ENCODE measurements at regions not wholly inside any gene's neighbourhood (a gene's known extent, or its start where the extent isn't known, plus 50 kb on each side); places are given as distances from the start of the nearest gene placed in this dataset.
"Not testable (repeated sequence)": the region's sequence is repeated elsewhere in the genome, so short reads cannot be mapped to it uniquely, and the experiment has no call there.

DNA sequence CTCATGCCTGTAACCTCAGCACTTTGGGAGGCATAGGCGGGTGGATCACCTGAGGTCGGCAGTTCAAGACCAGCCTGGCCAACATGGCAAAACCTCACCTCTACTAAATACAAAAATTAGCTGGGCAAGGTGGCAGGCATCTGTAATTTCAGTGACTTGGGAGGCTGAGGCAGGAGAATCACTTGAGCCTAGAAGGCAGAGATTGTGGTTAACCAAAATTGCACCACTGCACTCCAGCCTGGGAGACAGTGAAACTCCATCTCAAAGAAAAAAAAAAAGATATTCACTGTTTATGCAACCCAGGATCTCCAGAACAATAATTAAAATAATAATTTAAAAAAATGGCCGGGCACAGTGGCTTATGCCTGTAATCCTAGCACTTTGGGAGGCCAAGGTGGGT is 247.5 kb downstream of the LIPI start:
- H3K36me3 ChIP-seq; H3K27ac ChIP-seq; DNase-seq (ENCODE audit: low spot score); H3K4me3 ChIP-seq; H3K4me1 ChIP-seq (replicated peaks); H3K9me3 ChIP-seq; intact Hi-C loops (cut with DNase I); H3K27me3 ChIP-seq (replicated peaks; ENCODE audit: insufficient read depth): not testable (repeated sequence)
- WGBS, result 71% methylated on average over 3 of the region's 3 CpGs

DNA sequence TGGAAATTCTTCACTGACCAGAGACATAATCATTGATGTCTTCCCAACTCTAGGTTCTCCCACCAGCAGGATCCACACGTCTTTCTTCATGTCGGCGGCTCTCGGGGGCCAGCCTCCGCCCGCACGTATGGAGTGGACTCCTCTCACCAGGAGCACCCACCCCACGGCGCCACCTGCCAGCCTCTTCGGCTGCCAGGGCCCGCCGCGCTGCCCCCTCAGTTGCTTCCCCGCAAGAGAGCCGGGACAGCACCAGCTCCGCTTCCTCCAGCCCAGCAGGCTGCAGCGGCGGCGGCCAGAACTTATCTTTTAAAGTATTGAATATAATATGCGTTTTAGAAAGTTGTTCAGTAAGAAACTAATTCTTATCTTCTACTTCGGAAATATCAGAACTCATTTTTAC is 273.5 kb downstream of the LIPI start:
- H3K36me3 ChIP-seq, result no peaks in the 10 kb centered on the region
- H3K9me3 ChIP-seq, result no peaks in the 10 kb centered on the region
- intact Hi-C loops (cut with DNase I), result no loop called here
- no peaks in the 10 kb centered on the region for H3K27me3 ChIP-seq (replicated peaks; ENCODE audit: insufficient read depth)
- no peak overlapping the region for H3K27ac ChIP-seq
- TF ChIP-seq POLR2A (IDR thresholded peaks at IDR 0.05) (no peak), POLR2AphosphoS5 (IDR thresholded peaks at IDR 0.05) (no peak)
- TF ChIP-seq, protein P1, sequence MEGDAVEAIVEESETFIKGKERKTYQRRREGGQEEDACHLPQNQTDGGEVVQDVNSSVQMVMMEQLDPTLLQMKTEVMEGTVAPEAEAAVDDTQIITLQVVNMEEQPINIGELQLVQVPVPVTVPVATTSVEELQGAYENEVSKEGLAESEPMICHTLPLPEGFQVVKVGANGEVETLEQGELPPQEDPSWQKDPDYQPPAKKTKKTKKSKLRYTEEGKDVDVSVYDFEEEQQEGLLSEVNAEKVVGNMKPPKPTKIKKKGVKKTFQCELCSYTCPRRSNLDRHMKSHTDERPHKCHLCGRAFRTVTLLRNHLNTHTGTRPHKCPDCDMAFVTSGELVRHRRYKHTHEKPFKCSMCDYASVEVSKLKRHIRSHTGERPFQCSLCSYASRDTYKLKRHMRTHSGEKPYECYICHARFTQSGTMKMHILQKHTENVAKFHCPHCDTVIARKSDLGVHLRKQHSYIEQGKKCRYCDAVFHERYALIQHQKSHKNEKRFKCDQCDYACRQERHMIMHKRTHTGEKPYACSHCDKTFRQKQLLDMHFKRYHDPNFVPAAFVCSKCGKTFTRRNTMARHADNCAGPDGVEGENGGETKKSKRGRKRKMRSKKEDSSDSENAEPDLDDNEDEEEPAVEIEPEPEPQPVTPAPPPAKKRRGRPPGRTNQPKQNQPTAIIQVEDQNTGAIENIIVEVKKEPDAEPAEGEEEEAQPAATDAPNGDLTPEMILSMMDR (IDR thresholded peaks at IDR 0.05), result no peak
- H3K4me1 ChIP-seq (replicated peaks), result no peaks in the 10 kb centered on the region
- DNase-seq (ENCODE audit: low spot score), result no peak
- 87% methylated on average over 21 of the region's 21 CpGs for WGBS
- H3K4me3 ChIP-seq, result no peak overlapping the region

DNA sequence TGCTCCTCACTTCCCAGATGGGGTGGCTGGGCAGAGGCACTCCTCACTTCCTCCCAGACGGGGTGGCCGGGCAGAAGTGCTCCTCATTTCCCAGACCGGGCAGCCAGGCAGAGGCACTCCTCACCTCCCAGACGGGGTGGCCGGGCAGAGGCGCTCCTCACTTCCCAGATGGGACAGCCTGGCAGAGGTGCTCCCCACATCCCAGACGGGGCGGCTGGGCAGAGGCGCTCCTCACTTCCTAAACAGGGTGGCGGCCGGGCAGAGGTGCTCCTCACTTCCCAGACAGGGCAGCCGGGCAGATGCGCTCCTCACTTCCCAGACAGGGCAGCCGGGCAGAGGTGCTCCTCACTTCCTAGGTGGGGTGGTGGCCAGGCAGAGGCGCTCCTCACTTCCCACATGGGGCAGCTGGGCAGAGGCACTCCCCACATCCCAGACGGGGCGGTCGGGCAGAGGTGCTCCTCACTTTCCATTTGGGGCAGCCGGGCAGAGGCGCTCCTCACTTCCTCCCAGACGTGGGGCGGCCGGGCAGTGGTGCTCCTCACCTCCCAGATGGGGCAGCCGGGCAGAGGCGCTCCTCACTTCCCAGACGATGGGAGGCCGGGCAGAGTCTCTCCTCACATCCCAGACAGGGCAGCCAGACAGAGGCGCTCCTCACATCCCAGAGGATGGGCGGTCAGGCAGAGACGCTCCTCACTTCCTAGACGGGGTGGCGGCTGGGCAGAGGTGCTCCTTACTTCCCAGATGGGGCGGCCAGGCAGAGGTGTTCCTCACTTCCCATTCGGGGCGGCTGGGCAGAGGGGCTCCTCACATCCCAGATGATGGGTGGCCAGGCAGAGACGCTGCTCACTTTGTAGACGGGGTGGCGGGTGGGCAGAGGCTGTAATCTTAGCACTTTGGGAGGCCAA is 274.5 kb downstream of the LIPI start:
- H3K9me3 ChIP-seq; H3K4me1 ChIP-seq (replicated peaks); H3K27ac ChIP-seq; DNase-seq (ENCODE audit: low spot score); H3K36me3 ChIP-seq; H3K4me3 ChIP-seq; H3K27me3 ChIP-seq (replicated peaks; ENCODE audit: insufficient read depth); intact Hi-C loops (cut with DNase I): not testable (repeated sequence)
- WGBS, result 96% methylated on average over 38 of the region's 38 CpGs

DNA sequence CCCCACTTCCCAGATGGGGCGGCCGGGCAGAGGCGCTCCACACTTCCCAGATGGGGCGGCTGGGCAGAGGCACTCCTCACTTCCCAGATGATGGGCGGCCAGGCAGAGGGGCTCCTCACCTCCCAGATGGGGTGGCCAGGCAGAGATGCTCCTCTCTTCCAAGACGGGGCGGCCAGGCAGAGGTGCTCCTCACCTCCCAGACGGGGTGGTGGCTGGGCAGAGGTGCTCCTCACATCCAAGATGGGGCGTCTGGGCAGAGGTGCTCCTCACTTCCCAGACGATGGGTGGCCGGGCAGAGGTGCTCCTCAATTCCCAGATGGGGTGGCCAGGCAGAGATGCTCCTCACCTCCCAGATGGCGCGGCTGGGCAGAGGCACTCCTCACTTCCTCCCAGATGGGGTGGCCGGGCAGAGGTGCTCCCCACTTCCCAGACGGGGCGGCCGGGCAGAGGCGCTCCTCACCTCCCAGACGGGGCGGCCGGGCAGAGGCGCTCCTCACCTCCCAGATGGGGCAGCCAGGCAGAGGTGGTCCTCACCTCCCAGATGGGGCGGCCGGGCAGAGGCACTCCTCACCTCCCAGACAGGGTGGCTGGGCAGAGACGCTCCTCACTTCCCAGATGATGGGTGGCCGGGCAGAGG is 275.2 kb downstream of the LIPI start:
- H3K4me3 ChIP-seq; DNase-seq (ENCODE audit: low spot score); intact Hi-C loops (cut with DNase I); H3K9me3 ChIP-seq; H3K36me3 ChIP-seq; H3K27me3 ChIP-seq (replicated peaks; ENCODE audit: insufficient read depth); H3K27ac ChIP-seq; H3K4me1 ChIP-seq (replicated peaks): not testable (repeated sequence)
- 91% methylated on average over 26 of the region's 26 CpGs for WGBS

DNA sequence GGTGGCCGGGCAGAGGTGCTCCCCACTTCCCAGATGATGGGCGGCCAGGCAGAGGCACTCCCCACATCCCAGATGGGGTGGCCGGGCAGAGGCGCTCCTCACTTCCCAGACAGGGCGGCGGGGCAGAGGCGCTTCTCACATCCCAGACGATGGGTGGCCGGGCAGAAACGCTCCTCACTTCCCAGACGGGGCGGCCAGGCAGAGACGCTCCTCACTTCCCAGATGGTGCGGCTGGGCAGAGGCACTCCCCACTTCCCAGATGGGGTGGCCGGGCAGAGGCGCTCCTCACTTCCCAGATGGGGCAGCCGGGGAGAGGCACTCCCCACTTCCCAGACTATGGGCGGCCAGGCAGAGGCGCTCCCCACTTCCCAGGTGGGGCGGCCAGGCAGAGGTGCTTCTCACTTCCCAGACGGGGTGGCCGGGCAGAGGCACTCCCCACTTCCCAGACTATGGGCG is 275.8 kb downstream of the LIPI start:
- 91% methylated on average over 21 of the region's 23 CpGs for WGBS
- intact Hi-C loops (cut with DNase I); DNase-seq (ENCODE audit: low spot score): not testable (repeated sequence)

DNA sequence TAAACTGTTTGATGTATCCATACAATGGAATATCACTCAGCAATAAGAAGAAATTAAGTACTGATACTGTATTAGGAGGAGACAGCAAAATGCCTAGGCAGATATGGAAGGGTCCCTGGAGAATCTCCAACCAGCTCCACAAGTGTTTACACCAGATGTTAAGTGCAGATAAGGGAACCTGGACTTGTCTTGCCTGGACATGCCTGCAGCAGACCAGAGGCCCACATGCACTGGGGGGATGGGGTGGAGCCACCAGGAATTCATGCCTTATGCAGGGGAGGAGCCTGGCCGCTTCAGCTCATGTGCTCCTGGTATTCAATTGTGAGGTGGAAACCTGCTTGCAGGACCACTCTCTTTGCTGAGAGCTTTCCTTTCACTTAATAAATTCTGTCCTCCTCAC is 287.6 kb downstream of the LIPI start:
- DNase-seq (ENCODE audit: low spot score); intact Hi-C loops (cut with DNase I): not testable (repeated sequence)
- 17% methylated on average over 1 of the region's 1 CpG for WGBS

More for the DNA sequence above, 275.8 kb downstream of the LIPI start:
- H3K36me3 ChIP-seq; H3K27ac ChIP-seq; H3K27me3 ChIP-seq (replicated peaks; ENCODE audit: insufficient read depth); H3K4me3 ChIP-seq; H3K4me1 ChIP-seq (replicated peaks); H3K9me3 ChIP-seq: not testable (repeated sequence)

DNA sequence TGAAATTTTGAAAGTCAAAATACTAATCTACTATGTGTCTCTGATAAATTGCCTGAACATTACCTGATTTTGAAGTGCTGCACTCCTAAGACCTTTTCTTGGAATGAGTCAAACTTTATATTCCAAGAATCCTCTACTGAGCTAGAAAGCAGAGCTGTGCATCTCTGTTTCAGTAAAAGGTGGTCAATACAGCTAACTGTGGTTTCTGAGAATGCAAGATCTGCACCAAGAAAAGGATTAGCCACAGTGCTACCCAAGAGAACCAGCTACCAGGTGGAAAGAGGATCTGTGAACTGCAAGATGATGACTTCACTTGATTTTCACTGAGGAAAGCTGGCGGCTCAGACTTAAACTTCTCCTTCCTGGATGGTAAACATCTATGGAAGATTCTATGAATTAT is 289.3 kb downstream of the LIPI start:
- 85% methylated on average over 1 of the region's 1 CpG for WGBS
- DNase-seq (ENCODE audit: low spot score); H3K36me3 ChIP-seq; H3K9me3 ChIP-seq; intact Hi-C loops (cut with DNase I); H3K4me1 ChIP-seq (replicated peaks); H3K27me3 ChIP-seq (replicated peaks; ENCODE audit: insufficient read depth); H3K27ac ChIP-seq; H3K4me3 ChIP-seq: not testable (repeated sequence)

More for the DNA sequence above, 287.6 kb downstream of the LIPI start:
- H3K4me3 ChIP-seq; H3K36me3 ChIP-seq; H3K4me1 ChIP-seq (replicated peaks); H3K27ac ChIP-seq; H3K9me3 ChIP-seq; H3K27me3 ChIP-seq (replicated peaks; ENCODE audit: insufficient read depth): not testable (repeated sequence)

DNA sequence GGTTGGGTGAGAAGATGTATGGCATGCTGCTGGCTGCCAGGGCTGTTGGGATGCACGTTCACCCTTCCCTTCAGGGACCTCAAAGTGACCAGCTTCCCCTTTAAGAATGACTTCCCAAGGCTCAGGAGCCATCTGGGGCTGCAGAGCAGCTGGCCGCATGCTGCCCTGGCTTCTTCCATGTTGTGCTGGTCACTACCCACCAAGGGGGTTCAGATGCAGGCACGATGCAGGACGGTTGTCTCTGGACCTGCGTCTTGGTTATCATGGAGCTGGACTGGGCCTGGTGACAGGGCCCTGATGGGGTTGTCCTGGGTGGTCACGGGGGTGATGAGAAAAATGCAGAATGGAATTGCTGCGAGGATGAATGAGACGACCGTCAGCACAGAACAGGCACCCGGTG is 297.8 kb downstream of the POTED start:
- intact Hi-C loops (cut with DNase I), result not testable (repeated sequence)

DNA sequence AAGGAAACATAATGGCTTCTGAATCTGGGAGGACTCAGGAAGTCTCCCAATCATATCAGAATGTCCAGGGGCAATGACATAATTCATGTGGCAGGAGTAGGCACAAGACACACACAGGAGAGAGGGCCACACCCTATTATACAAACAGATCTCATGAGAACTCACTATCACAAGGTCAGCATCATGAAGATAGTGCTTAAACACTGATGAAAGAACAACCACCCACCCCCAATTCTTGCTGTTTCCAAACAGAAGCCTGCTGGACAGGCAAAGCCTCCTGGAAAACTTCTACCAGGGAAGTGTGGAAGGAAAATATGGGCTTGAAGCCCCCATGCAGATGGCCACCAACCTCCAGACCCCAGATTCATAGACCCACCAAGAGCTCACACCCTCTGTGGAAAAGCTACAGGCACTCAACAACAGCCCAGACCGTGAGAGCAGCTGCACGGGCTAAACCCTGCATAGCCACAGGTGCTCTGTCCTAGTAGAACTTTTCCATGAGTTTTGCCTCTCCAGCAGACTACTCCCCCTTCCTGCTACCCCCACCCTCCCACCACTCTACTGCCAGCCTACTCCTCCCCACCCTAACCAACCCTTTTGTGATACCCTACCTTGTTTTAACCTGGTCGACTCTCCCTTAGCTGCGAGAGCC is 287.1 kb downstream of the POTED start:
- H3K9me3 ChIP-seq; intact Hi-C loops (cut with DNase I); DNase-seq (ENCODE audit: low spot score); H3K4me1 ChIP-seq (replicated peaks); H3K36me3 ChIP-seq; H3K4me3 ChIP-seq; H3K27ac ChIP-seq; H3K27me3 ChIP-seq (replicated peaks; ENCODE audit: insufficient read depth): not testable (repeated sequence)
- WGBS, result 79% methylated on average over 4 of the region's 4 CpGs

More for the DNA sequence above, 297.8 kb downstream of the POTED start:
- not testable (repeated sequence) for DNase-seq (ENCODE audit: low spot score); H3K27ac ChIP-seq; H3K4me1 ChIP-seq (replicated peaks); H3K36me3 ChIP-seq; H3K4me3 ChIP-seq; H3K9me3 ChIP-seq; H3K27me3 ChIP-seq (replicated peaks; ENCODE audit: insufficient read depth)
- 60% methylated on average over 8 of the region's 10 CpGs for WGBS

DNA sequence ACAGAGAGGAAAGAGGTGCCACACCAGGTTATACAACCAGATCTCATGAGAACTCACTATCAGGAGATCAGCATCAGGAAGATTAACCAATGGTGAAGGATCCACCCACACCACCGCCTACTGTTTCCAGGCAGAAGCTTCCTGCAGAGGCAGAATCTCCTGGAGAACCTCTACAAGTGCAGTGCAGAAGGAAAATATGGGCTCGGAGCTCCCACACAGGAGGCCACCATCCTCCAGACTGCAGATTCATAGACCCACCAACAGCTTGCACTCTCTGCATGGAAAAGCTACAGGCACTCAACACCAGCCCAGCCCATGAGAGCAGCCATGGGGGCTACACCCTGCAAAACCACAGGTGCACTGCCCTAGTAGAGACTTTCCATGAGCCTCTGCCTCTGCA is 284.0 kb downstream of the POTED start:
- H3K4me3 ChIP-seq; H3K36me3 ChIP-seq; H3K27me3 ChIP-seq (replicated peaks; ENCODE audit: insufficient read depth); DNase-seq (ENCODE audit: low spot score); H3K4me1 ChIP-seq (replicated peaks); intact Hi-C loops (cut with DNase I); H3K27ac ChIP-seq; H3K9me3 ChIP-seq: not testable (repeated sequence)
- 0% methylated on average over 1 of the region's 2 CpGs for WGBS

DNA sequence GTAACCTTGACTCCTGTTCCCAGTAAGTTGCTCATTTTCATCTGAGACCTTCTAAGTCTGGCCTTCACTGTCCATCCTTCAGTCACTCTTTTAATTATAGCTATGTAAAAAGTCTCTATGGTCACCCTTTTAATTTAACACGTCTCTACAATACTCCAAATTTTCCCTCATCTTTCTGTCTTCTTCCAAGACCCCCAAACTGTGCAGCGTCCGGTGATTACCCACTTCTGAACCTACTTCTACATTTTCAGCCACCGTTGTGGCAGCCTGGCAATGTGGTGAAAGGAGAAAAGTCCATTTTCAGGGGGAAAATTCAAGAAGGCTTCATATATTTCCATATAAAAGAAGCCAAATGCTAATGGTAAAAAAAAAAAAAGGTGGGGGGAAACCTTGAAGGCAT is 283.4 kb downstream of the POTED start:
- DNase-seq (ENCODE audit: low spot score); H3K27ac ChIP-seq; intact Hi-C loops (cut with DNase I); H3K36me3 ChIP-seq; H3K4me1 ChIP-seq (replicated peaks); H3K4me3 ChIP-seq; H3K27me3 ChIP-seq (replicated peaks; ENCODE audit: insufficient read depth); H3K9me3 ChIP-seq: not testable (repeated sequence)
- WGBS, result 59% methylated on average over 4 of the region's 4 CpGs

Data from prostate gland (tissue), 2 donors.